ENCODE measurements at regions not wholly inside any gene's neighbourhood (a gene's known extent, or its start where the extent isn't known, plus 50 kb on each side); places are given as distances from the start of the nearest gene placed in this dataset.

GRCh38 chr16:5671421-5671820, 573.8 kb upstream of the EEF2KMT start:
- DNase-seq (ENCODE audit: low read depth in 4 of 4, low spot score in 2 of 4): no peak

- DNase-seq (ENCODE audit: low read depth in 4 of 4, low spot score in 2 of 4): no peak
Observed at GRCh38 chr16:5670198-5670597, 572.6 kb upstream of the EEF2KMT start.

GRCh38 chr16:5668553-5668952, 571.0 kb upstream of the EEF2KMT start:
- DNase-seq (ENCODE audit: low read depth in 4 of 4, low spot score in 2 of 4): no peak

- DNase-seq (ENCODE audit: low read depth in 4 of 4, low spot score in 2 of 4): no peak
Observed at GRCh38 chr16:5665834-5666233, 568.2 kb upstream of the EEF2KMT start.

- DNase-seq (ENCODE audit: low read depth in 4 of 4, low spot score in 2 of 4): no peak
Observed at GRCh38 chr16:5653789-5654188, 556.2 kb upstream of the EEF2KMT start.

- no peak for DNase-seq (ENCODE audit: low read depth in 4 of 4, low spot score in 2 of 4)
Observed at GRCh38 chr16:5653041-5653440, 555.4 kb upstream of the EEF2KMT start.

GRCh38 chr16:5649762-5650743, 552.5 kb upstream of the EEF2KMT start:
- DNase-seq (ENCODE audit: low read depth in 4 of 4, low spot score in 2 of 4): no peak

GRCh38 chr16:5647051-5647450, 549.5 kb upstream of the EEF2KMT start:
- peak in 2 of 4 donors; percentile 15 to 29 for DNase-seq (ENCODE audit: low read depth in 4 of 4, low spot score in 2 of 4)

- no peak for DNase-seq (ENCODE audit: low read depth in 4 of 4, low spot score in 2 of 4)
Observed at GRCh38 chr16:5643855-5644531, 546.4 kb upstream of the EEF2KMT start.

- no peak for DNase-seq (ENCODE audit: low read depth in 4 of 4, low spot score in 2 of 4)
Observed at GRCh38 chr16:5642436-5642835, 544.8 kb upstream of the EEF2KMT start.

GRCh38 chr16:5642011-5642410, 544.4 kb upstream of the EEF2KMT start:
- no peak for DNase-seq (ENCODE audit: low read depth in 4 of 4, low spot score in 2 of 4)

- no peak for DNase-seq (ENCODE audit: low read depth in 4 of 4, low spot score in 2 of 4)
Observed at GRCh38 chr16:5640883-5641282, 543.3 kb upstream of the EEF2KMT start.

- no peak for DNase-seq (ENCODE audit: low read depth in 4 of 4, low spot score in 2 of 4)
Observed at GRCh38 chr16:5639531-5639930, 541.9 kb upstream of the EEF2KMT start.

GRCh38 chr16:5635331-5635730, 537.7 kb upstream of the EEF2KMT start:
- no peak for DNase-seq (ENCODE audit: low read depth in 4 of 4, low spot score in 2 of 4)

GRCh38 chr16:5634666-5635180, 537.1 kb upstream of the EEF2KMT start:
- DNase-seq (ENCODE audit: low read depth in 4 of 4, low spot score in 2 of 4): no peak

- DNase-seq (ENCODE audit: low read depth in 4 of 4, low spot score in 2 of 4): no peak
Observed at GRCh38 chr16:5633845-5634440, 536.3 kb upstream of the EEF2KMT start.

- no peak for DNase-seq (ENCODE audit: low read depth in 4 of 4, low spot score in 2 of 4)
Observed at GRCh38 chr16:5622234-5622884, 524.8 kb upstream of the EEF2KMT start.

GRCh38 chr16:5621826-5622225, 524.2 kb upstream of the EEF2KMT start:
- no peak for DNase-seq (ENCODE audit: low read depth in 4 of 4, low spot score in 2 of 4)

- DNase-seq (ENCODE audit: low read depth in 4 of 4, low spot score in 2 of 4): no peak
Observed at GRCh38 chr16:5619304-5619703, 521.7 kb upstream of the EEF2KMT start.

- DNase-seq (ENCODE audit: low read depth in 4 of 4, low spot score in 2 of 4): no peak
Observed at GRCh38 chr16:5616841-5617240, 519.2 kb upstream of the EEF2KMT start.

All from left renal cortex interstitium (tissue), 4 donors.